Stimulated activated CD4-positive, alpha-beta T cell treated with anti-CD3 and anti-CD28 coated beads, Interleukin-15, amount 100 ng/mL, for 48 hours (primary cell): ENCODE measurements at regions not wholly inside any gene's neighbourhood (a gene's known extent, or its start where the extent isn't known, plus 50 kb on each side); places are given as distances from the start of the nearest gene placed in this dataset.

ENCODE experiments used
- DNase-seq, 2 donors: peaks; one replicate each; pipeline ENCODE4 v3.0.0-alpha.2; 2020; ENCODE audit warnings: low read depth in 2 of 2

DNA sequence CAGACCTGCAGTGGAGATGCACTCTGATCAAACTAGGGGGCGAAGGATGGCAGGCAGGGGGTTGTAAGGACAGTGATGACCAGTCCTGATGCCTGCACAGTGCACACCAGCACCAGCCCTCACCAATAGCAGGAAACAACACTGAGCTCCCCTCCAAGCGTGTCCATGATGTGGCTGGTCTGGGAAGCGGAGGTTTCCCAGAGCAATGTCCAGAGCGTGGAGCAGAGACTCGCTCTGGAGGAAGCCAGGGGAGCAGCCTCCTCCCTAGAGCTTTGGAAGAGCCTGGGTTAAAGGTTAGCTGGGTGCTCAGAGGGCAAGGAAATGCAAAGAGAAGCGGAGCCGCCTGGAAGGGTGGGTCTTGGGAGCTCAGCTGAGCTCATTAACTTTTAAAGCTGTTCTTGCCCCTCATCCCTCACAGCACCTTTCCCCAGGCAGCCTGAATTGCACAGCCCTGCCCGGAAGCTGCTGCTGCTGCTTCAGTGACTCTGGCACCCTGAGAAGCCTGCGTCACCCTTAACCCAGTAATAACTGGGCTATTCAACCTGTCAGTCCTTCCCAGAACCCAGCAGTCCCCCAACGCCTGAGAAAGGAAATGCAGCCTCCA is 162.2 kb upstream of the RAB4A start:
- no peak for DNase-seq

DNA sequence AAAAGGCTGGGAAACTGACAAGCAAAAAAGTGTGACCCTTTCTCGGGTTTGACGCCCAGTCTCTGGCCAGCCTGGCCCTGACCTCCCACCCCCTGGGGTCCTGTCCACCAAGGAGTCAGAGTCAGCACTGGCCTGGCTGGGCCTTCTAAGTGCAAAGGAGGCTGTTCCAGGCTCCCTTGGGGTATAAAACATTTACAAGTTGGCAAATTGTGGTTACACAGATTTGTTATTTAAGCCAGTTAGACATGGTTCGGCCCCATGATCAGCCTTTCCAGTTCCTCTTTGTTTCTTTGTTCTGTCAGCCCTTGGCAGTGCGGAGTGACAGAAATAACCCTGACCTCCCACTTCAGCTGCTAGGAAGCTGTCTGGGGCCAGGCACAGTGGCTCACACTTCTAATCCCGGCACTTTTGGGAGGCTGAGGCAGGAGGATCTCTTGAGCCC is 161.6 kb upstream of the RAB4A start:
- no peak for DNase-seq

DNA sequence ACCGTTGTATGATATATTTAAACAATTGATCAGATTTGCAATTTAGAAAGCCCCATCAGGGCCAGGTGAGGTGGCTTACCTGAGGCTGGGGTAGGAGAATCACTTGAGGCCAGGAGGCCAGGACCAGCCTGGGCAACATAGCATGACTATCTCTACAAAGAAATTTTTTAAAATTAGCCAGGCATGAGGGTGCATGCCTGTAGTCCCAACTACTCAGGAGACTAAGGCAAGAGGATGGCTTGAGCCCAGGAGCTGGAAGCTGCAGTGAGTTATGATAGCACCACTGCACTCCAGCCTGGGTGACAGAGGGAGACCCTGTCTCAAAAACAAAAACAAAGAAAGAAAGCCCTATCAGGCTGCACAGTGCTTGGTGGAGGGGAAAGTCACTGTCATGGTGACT is 159.9 kb upstream of the RAB4A start:
- DNase-seq: no peak

DNA sequence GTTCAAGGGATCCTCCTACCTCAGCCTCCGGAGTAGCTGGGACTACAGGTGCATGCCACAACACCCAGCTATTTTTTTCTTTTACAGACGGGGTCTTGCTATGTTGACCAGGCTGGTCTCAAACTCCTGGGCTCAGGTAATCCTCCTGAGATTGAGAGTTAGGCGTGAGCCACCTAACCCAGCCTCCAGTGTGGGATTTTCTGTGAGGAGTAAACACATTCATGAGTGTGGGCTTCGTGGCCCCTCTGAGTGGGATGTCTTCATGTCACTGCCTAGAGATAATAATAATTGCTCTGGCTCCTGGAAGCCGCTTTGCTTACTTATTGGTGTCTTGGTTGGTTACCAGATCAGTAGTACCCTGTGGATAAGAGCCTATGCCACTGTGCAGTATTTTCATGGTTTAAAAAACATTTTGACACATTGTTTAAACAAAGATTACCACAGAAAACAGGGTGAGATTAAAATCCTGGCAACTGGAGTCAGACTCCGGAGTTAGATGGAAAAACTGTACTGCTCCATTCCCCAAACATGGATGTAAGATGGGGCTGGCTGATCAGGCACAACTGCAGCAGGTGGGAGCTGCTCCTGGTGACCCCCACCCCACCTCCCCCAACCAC is 159.1 kb upstream of the RAB4A start:
- DNase-seq: no peak

DNA sequence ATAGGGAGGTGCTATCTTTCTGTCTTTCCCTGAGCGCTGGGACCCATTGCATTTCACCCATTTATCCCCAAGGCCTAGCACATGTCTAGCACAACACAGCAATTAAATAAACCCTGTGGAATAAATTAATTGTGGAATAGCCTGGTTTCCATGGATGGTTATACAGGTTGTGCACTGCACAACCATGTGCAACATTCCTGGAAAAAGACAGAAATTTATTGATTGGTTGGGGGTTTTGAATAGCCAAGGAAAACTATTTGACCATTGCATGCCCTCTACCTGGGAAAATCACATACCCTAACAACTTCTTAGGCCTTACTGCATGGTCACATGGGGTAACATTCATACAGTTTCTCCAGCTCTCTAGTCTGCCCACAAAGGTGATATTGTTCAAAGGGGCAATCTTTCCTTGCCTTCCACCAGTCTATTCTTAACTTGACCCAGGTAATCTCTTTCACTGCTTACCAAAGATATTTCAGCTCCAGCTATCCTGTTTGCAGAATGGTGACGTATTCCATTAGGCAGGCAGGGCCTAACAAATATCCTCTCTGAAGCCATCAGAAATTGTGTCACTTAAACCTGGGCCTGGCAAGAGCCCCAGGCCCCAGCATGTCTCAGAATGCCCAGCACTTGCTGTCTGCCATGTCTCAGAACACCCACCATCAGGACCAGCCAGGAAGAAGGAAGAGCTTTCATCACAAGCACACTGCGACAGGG is 157.9 kb upstream of the RAB4A start:
- no peak for DNase-seq

DNA sequence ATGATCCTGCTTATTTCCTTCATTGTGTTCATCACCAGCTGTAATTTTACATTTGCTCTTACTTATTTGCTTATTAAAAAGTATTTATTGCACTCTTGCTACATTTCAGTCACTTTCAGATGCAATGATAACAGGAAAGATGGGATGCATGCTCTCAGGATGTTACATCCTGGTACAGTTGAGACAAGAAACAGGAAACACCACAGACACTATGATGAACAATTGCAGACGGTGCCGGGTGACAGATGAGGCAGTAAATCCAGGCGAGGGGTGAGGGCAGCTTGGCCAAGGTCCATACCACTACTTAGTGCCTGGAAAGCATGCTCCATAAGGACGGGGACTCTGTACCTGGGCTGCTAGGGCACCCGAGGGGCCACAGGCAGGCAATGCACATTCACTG is 156.6 kb upstream of the RAB4A start:
- DNase-seq: no peak

DNA sequence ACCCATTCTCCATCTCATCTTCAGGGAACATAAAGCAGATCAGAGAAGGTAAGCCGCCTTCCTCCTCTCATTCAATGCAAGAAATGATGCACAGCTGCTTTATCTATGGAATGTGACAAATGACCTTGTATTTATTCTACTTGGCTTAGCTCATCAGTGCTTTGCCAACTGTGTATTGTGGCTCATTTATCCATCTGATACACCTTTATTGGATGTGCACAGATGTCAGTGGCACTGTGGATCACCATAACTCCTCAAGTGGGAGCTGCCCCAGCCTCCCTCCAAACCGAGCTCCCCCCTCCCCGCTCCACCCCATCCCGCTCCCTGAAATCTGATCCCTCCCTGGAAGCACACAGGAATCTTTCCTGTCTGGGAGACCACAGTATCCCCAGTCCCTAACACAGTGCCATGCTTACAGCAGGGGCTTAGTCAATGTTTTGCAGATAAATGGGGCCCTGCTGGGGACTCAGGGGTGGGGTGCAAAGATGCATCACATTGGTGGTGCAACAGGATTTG is 156.0 kb upstream of the RAB4A start:
- no peak for DNase-seq

DNA sequence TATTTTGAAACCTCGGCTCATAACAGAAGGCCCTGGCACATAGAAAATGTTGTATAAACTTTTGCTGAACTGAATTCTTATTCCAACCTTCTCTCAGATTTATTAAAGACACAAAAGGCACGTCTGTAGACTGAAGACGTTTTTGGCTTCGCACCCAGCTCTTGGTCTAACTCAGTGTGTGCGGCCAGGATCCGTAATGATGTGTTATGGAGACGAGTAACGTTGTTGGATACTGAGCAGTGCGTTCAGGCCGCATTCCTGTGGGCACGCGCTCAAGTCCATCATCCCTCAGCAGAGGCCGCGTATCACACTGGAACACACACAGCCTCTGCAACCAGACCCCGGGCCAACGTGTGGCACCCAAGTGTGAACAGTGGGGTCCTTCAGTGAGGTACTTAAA is 154.8 kb upstream of the RAB4A start:
- DNase-seq: no peak

DNA sequence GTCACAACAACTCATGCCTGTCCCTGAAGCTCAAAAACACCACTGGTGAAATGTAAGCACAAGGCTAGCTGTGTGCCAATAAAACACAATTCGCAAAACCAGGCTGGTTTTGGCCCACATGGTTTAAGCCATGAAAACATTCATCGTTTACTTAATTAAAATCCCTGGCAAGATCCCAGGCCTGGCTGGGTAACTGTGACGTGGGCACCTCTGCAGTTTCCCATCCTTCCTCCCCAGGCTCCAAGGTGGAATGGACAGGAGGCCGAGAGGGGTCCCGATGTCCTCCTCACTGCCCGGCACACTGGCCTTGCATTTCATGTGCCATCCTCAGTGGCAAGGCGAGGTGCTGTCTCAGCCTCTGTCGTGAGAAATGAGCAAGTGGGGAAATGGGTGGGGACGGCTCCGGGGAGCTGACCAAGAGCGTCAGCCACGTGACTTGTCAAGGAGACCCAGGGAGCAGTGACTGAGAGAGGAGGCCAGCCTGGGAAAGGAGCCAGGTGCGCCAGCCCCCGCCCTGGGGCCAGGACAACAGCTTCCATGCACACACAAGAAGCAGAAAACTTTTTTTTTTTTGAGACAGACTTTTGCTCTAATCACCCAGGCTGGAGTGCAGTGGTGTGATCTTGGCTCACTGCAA is 153.1 kb upstream of the RAB4A start:
- DNase-seq: no peak

DNA sequence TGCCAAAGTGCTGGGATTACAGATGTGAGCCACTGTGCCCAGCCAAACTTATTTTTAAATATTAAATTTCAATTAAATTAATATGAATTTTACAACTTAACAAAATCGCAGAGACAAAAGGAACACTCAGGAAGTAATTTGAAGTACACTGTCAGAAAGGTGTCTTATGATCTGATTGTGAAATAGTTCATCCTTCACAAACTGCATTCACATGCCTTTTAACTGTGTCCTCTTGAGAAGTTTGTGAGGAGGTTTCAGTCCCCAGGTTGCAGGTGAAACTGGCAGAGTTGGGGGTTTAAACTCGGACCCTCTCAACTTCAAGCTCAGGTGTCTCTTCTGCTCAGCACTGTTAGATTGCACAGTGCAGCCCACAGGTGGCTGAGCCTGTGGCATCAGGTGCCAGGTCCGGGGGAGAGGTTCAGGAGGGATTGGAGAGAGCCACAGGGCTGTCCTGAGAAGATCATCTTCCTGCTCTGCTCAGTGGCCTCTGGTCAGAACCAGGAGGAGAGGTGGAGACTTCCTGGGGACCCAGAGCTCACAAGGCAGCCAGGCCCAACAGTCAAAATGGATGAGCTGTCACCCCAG is 152.3 kb upstream of the RAB4A start:
- DNase-seq: no peak

DNA sequence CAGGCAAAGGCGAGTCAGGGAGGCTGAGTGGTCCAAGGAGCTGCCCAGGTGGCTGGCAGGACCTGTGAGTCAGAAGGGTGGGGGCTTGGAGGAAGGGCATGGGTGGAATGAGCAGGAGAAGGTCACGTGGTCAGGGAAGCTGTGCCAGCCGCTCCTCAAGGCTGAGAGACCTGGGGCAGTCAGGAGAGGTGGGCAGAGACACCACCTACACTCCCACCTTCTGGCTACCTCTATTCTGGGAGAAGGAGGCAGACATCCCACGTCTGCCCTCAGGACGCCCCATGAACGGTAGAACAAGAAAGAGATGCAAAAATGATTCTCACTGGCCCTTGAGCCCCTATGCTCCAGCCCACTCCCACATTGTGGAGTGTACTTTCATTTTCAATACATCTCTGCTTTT is 151.8 kb upstream of the RAB4A start:
- no peak for DNase-seq

DNA sequence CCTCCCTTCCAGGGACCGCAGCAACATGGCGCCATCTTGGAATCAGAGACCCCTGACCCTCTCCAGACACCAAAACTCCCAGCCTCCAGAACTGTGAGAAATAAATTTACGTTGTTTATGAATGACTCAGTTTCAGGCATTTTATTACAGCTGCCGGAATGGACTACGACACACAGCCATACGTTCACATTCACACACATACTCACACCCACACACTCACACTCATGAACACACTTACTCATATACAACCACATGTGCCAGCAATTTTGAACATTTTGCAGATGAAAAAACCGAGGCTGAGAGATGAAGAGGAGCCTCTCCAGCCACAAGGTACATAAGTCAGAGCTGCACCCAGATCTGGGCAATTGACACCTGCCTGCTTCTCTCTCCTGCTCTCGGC is 151.0 kb upstream of the RAB4A start:
- DNase-seq: no peak

DNA sequence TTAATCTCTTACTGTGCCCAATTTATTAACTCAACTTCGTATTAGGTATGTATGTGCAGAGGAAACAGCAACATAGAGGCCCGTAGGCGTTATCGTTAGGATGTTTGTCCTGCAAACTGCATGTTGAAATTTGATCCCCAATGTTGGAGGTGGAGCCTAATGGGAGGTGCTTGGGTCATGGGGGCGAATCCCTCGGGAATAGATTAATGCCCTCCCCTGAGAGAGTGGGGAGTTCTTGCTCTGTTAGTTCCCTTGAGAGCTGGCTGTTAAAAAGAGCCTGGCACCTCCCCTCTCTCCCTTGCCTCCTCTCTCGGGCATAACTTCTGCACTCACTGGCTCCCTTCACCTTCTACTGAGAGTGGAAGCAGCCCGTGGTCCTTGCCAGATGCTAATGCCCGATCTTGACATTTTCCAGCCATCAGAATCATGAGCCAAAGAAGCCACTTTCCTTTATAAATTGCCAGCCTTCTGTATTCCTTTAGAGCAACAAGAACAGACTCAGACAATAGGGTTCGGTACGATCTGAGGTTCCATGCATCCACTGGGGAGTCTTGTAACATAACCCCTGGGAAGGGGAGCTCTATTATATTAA is 149.0 kb upstream of the RAB4A start:
- no peak for DNase-seq

DNA sequence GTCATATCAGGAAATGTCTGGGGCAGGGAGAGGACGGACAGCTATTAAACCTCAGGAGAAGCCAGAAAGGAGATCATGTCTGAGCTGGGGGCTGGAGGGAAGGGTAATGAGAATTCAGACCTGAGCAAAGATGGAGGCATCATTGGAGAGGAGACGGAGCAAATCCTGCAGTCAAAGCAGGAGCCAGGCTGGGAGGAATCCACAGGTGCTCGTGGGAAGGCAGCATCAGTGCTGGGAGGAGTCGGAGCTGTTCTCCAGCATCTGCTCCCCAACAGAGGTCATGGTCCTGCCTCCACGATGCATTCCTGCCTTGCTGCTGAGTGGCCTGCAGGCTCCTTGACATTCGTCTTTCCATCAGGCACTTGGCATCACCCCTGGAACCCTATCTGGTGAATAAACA is 148.3 kb upstream of the RAB4A start:
- no peak for DNase-seq

DNA sequence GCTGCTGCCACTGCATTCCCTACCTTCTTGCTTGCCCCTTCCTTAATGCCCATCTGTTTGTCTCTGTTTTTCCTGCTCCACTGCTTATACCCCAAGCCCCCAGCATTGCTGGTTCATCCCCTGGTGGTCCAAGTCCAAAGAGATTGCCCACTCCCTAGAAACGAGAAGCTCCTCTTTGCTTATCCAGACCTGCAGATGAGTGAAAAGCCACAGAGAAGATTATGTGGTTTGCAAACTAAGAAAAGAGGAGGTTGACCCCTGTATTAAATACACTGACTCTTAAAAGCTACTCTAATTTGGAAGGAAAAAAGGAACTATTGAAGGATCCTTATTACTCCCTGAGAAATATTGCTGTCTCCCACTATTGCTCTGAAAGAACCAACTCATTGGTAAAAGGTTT is 146.8 kb upstream of the RAB4A start:
- no peak for DNase-seq

DNA sequence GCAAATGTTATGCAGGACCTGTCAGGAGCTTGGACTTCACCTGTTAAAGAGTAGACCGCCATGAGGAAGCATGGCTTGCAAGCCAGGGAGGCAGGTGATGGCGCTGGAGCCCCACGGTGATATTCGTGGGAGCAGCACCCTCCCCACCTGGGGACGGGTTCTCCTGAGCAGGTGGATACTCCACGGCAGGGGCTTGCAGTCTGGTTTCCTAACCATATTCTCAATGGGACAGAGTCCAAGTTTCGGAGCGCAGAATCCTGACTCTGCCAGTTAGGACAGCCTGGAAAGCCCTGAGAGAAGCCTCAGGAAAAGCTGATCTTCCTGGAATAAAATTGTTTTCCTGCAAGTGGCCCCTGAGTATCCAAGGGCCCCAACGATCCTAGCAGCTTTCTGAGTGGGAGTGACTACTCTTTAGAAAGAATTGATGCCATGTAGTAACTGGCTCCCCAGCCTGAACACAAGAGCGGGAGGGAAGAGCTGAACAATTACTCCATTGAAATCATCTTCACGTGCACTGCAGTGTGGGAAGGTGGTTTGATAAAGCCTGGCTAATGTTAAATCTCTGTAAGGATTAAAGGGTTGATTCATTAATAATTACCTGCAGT is 146.3 kb upstream of the RAB4A start:
- DNase-seq: no peak

DNA sequence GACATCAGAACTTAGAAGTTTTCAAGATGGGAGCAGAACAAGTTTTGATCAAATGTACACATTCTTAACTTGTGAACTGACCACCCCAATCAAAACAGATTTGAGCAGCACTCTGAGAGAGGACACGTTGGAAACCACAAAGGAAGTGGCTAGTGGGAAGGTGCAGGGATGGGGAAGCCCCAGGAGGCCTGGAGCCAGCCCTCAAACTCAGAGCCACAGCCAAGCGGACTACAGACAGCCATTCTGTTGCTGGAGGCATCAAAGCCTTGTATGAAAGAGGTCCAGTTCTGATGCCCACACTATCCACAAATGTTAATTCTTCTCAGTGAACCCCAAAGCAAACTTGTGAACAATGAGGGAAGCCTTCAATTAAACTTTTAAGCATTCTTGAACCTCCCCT is 143.6 kb upstream of the RAB4A start:
- DNase-seq: no peak

DNA sequence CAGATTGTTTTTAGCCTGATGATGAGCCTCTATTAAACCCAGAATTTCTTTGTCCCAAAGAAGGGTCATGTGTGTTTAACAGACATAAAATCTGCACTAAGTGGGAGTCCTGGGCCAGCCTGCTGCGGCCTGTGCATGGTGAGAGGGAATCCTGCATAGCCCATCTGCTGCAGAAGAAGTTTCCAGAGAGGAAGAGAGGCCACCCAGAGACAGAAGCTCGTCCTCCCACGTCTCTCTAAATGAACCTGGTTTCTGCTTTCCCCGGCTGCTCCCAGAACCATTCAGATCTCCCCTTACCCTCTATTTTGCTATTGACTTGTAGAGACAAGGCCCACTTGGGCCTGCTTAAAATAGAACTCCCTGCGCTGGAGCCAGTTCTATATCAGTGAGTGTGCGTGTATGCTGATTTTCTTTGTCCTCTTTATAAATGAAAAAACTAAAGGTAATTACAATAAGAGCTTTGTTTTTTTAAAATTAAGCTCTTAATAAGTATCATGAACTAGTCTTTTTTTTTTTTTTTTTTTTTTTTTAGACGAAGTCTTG is 142.8 kb upstream of the RAB4A start:
- no peak for DNase-seq

DNA sequence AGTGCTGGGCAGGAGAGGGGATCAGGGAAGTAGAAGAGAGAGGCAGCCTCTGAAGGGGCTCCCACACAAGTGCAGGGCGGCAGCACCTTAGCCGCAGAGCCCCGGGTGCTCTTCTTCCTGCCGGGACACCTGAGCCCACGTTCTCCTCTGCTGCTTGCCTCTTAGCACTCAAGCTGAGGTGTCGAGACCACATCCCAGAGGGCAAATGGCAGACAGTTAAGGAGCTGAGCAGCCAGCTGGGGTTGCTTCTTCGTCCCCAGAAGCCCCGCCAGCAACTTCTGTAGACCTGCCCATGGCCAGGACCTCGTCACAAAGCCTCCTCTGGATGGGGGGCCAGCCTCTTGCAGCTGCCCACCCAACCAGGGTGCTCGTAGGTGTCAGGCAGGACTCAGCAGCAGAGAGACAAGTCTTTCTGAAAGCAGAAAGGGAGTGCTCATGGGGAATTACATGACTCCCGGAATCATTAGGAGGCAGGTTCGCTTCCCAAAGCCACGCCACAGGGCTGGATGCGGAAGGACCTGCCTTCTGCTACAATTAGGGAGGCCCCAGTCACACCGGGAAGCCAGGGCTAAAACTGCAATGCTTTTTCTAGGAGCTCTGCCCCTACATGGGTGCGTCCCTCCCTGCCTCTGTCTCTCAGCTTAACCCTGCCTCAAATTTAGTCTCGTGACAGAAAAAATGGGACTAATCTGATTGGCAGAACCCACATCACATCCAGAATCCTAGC is 141.4 kb upstream of the RAB4A start:
- DNase-seq: no peak

DNA sequence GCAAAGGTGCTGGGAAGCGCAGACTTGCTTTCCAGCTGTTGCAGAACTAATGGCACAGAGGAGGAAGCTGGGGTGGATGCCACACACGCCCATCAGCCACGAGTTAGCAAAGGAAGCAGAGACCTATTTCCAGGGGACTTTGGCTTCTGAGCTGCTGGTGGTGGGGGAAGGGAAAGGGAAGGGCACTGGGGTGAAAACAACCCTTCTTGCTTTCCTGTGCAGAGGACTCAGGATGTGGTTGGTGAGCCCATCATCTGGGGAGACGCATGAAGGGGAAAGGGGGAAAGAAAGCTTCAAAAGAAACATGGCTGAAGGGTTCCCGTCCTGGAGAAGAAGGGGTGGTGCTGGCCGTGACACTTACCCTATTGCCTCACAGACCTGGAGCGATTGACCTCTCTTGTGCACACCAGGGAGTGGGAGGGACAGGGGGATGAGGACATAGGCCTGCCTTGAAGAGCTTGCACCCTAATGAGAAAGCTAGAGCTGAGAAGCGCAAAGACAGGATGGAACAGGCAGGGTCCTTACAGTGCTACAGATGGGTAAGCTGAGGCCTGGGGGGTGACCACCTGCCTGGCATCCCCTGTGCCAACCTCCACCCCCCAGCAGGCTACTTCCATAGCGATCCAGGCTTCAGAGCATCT is 140.8 kb upstream of the RAB4A start:
- no peak for DNase-seq
